ENCODE measurements at regions not wholly inside any gene's neighbourhood (a gene's known extent, or its start where the extent isn't known, plus 50 kb on each side); places are given as distances from the start of the nearest gene placed in this dataset.

DNA sequence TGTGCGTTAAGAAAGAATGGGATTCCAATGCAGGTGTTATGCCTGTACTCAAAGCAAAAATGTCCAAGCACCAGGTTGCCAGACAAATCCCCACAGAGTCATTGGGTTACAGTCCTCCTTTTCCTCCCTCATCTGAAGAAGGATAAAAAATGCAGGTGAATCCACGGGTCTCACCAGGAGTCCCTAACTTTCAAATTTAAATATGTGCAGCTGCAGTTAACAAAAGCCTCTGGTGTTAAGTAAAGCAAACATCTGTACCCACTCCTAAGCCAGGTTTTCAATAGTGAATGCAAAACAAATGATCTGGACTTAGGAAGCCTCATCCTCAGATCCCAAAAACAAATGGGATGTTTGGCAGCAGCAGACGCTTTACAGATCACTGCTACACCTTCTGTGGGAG lies 70.4 kb upstream of the SETMAR start:
- TF ChIP-seq, protein P1, sequence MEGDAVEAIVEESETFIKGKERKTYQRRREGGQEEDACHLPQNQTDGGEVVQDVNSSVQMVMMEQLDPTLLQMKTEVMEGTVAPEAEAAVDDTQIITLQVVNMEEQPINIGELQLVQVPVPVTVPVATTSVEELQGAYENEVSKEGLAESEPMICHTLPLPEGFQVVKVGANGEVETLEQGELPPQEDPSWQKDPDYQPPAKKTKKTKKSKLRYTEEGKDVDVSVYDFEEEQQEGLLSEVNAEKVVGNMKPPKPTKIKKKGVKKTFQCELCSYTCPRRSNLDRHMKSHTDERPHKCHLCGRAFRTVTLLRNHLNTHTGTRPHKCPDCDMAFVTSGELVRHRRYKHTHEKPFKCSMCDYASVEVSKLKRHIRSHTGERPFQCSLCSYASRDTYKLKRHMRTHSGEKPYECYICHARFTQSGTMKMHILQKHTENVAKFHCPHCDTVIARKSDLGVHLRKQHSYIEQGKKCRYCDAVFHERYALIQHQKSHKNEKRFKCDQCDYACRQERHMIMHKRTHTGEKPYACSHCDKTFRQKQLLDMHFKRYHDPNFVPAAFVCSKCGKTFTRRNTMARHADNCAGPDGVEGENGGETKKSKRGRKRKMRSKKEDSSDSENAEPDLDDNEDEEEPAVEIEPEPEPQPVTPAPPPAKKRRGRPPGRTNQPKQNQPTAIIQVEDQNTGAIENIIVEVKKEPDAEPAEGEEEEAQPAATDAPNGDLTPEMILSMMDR (IDR thresholded peaks at IDR 0.05), result no peak
- TF ChIP-seq POLR2A (IDR thresholded peaks at IDR 0.05) (no peak), EP300 (IDR thresholded peaks at IDR 0.05) (no peak)

Data from tibial nerve (tissue), 4 donors.